ENCODE measurements at regions not wholly inside any gene's neighbourhood (a gene's known extent, or its start where the extent isn't known, plus 50 kb on each side); places are given as distances from the start of the nearest gene placed in this dataset.

GRCh38 chr9:78644359-78644758, 347.4 kb downstream of the PSAT1 start:
- H3K4me1 ChIP-seq (ENCODE audit: control insufficient read depth in 1 of 2, insufficient read depth in 2 of 2, low read length in 2 of 2): no peaks in the 10 kb centered on the region
- no peaks in the 10 kb centered on the region for H3K27me3 ChIP-seq (ENCODE audit: control insufficient read depth in 2 of 2, insufficient read depth in 2 of 2, low read length in 2 of 2)
- H2AFZ ChIP-seq (ENCODE audit: insufficient read depth, low read depth, low read length, poor library complexity, severe bottlenecking): no peak overlapping the region
- intact Hi-C loops (cut with micrococcal nuclease): no loop called here
- H3K4me2 ChIP-seq (replicated peaks; ENCODE audit: extremely low read depth, low read length, poor library complexity, severe bottlenecking): no peak overlapping the region
- no peak overlapping the region for H3K27ac ChIP-seq (ENCODE audit: low read depth in 1 of 2, low read length in 2 of 2)
- H3K9ac ChIP-seq (ENCODE audit: insufficient read depth, low read length, poor library complexity, severe bottlenecking): no peak overlapping the region
- H3K9me3 ChIP-seq (replicated peaks in 1 of 2; ENCODE audit: control insufficient read depth in 1 of 2, insufficient read depth in 1 of 2, low read length in 2 of 2): no peaks in the 10 kb centered on the region
- Mint-ChIP-seq H3K27ac (no peak overlapping the region), H3K4me3 (no peak overlapping the region), H3K9me3 (peaks cover 2 to 12% (median 4%) of the 10 kb centered on the region in 7 donors), H3K36me3 (no peaks in the 10 kb centered on the region), H3K4me1 (no peaks in the 10 kb centered on the region), H3K27me3 (ENCODE audit: low read depth in 3 of 3) (peaks cover 0 to 3% (median 2%) of the 10 kb centered on the region in 3 donors)
- DNase-seq: no peak
- TF ChIP-seq, protein P1, sequence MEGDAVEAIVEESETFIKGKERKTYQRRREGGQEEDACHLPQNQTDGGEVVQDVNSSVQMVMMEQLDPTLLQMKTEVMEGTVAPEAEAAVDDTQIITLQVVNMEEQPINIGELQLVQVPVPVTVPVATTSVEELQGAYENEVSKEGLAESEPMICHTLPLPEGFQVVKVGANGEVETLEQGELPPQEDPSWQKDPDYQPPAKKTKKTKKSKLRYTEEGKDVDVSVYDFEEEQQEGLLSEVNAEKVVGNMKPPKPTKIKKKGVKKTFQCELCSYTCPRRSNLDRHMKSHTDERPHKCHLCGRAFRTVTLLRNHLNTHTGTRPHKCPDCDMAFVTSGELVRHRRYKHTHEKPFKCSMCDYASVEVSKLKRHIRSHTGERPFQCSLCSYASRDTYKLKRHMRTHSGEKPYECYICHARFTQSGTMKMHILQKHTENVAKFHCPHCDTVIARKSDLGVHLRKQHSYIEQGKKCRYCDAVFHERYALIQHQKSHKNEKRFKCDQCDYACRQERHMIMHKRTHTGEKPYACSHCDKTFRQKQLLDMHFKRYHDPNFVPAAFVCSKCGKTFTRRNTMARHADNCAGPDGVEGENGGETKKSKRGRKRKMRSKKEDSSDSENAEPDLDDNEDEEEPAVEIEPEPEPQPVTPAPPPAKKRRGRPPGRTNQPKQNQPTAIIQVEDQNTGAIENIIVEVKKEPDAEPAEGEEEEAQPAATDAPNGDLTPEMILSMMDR (IDR thresholded peaks at IDR 0.05): no peak
- no peaks in the 10 kb centered on the region for H3K36me3 ChIP-seq (replicated peaks in 1 of 2; ENCODE audit: control insufficient read depth in 1 of 2, insufficient read depth in 2 of 2, low read length in 2 of 2)
- H4K20me1 ChIP-seq (ENCODE audit: insufficient read depth, low read length): no peaks in the 10 kb centered on the region
- H3K4me3 ChIP-seq (replicated peaks in 1 of 3; ENCODE audit: low read depth in 2 of 3, low read length in 3 of 3): no peak overlapping the region
- H3K79me2 ChIP-seq (ENCODE audit: insufficient read depth, low read length): no peaks in the 10 kb centered on the region

GRCh38 chr9:78654324-78654723, 357.4 kb downstream of the PSAT1 start:
- no peak for DNase-seq
- Histone ChIP-seq H3K4me2 (replicated peaks; ENCODE audit: extremely low read depth, low read length, poor library complexity, severe bottlenecking) (no peak overlapping the region), H3K27ac (ENCODE audit: low read depth in 1 of 2, low read length in 2 of 2) (no peak overlapping the region), H3K79me2 (ENCODE audit: insufficient read depth, low read length) (no peaks in the 10 kb centered on the region), H3K27me3 (ENCODE audit: control insufficient read depth in 2 of 2, insufficient read depth in 2 of 2, low read length in 2 of 2) (no peaks in the 10 kb centered on the region), H3K9ac (ENCODE audit: insufficient read depth, low read length, poor library complexity, severe bottlenecking) (no peak overlapping the region), H3K36me3 (replicated peaks in 1 of 2; ENCODE audit: control insufficient read depth in 1 of 2, insufficient read depth in 2 of 2, low read length in 2 of 2) (no peaks in the 10 kb centered on the region), H2AFZ (ENCODE audit: insufficient read depth, low read depth, low read length, poor library complexity, severe bottlenecking) (no peak overlapping the region), H3K9me3 (replicated peaks in 1 of 2; ENCODE audit: control insufficient read depth in 1 of 2, insufficient read depth in 1 of 2, low read length in 2 of 2) (no peaks in the 10 kb centered on the region), H4K20me1 (ENCODE audit: insufficient read depth, low read length) (no peaks in the 10 kb centered on the region), H3K4me3 (replicated peaks in 1 of 3; ENCODE audit: low read depth in 2 of 3, low read length in 3 of 3) (no peak overlapping the region), H3K4me1 (ENCODE audit: control insufficient read depth in 1 of 2, insufficient read depth in 2 of 2, low read length in 2 of 2) (no peaks in the 10 kb centered on the region)
- WGBS (ENCODE audit: insufficient coverage): no CpG with 5 or more reads among the region's 1 CpG
- Mint-ChIP-seq H3K4me1 (no peaks in the 10 kb centered on the region), H3K4me3 (no peak overlapping the region), H3K27ac (no peak overlapping the region), H3K9me3 (peaks cover 0 to 4% (median 0%) of the 10 kb centered on the region in 7 donors), H3K27me3 (ENCODE audit: low read depth in 3 of 3) (peaks cover 2 to 4% (median 3%) of the 10 kb centered on the region in 3 donors), H3K36me3 (no peaks in the 10 kb centered on the region)
- TF ChIP-seq, protein P1 (IDR thresholded peaks at IDR 0.05): no peak
- intact Hi-C loops (cut with micrococcal nuclease): no loop called here

All from CD14-positive monocyte (primary cell).